Liver (tissue), 8 donors: ENCODE measurements at regions not wholly inside any gene's neighbourhood (a gene's known extent, or its start where the extent isn't known, plus 50 kb on each side); places are given as distances from the start of the nearest gene placed in this dataset.

ENCODE experiments used
- DNase-seq: peaks from one replicate; pipeline ENCODE4 v3.0.0-alpha.2; 2017; ENCODE audit warnings: low spot score
- H3K27ac ChIP-seq, 2 donors: one replicate each; pipeline ENCODE4 v1.7.0; 2013; ENCODE audit warnings: inconsistent platforms in 2 of 2, low read length in 2 of 2, control low read depth in 1 of 2, low read depth in 1 of 2, mild to moderate bottlenecking in 1 of 2
- H3K27me3 ChIP-seq, 4 donors: one replicate each; pipeline versions ENCODE4 v1.6.1 to v1.7.0; 2013; ENCODE audit warnings: low read length in 3 of 4, inconsistent platforms in 1 of 4, mild to moderate bottlenecking in 1 of 4, moderate library complexity in 1 of 4; ENCODE audit not compliant: control insufficient read depth in 4 of 4, insufficient read depth in 4 of 4
- H3K36me3 ChIP-seq, 4 donors: one replicate each; pipeline versions ENCODE4 v1.6.1 to v1.7.0; 2013; ENCODE audit warnings: low read length in 3 of 4, mild to moderate bottlenecking in 3 of 4, low read depth in 1 of 4, moderate library complexity in 1 of 4; ENCODE audit not compliant: control insufficient read depth in 4 of 4, insufficient read depth in 3 of 4
- H3K4me1 ChIP-seq, 4 donors: one replicate each; pipeline versions ENCODE4 v1.6.1 to v1.7.0; 2013; ENCODE audit warnings: low read length in 3 of 4, mild to moderate bottlenecking in 3 of 4, moderate library complexity in 1 of 4; ENCODE audit not compliant: control insufficient read depth in 4 of 4, insufficient read depth in 4 of 4
- H3K4me3 ChIP-seq, 3 donors: one replicate each; pipeline versions ENCODE4 v1.6.1 to v1.7.0; 2013; ENCODE audit warnings: low read length in 3 of 3, control low read depth in 1 of 3, low read depth in 1 of 3, mild to moderate bottlenecking in 1 of 3
- H3K9ac ChIP-seq, 2 donors: one replicate each; pipeline ENCODE4 v1.7.0; 2013; ENCODE audit warnings: low read length in 2 of 2, mild to moderate bottlenecking in 2 of 2, moderate library complexity in 2 of 2, control low read depth in 1 of 2, low read depth in 1 of 2
- H3K9me3 ChIP-seq, 4 donors: one replicate each; pipeline versions ENCODE4 v1.6.1 to v1.7.0; 2013; ENCODE audit warnings: low read length in 3 of 4; ENCODE audit not compliant: control insufficient read depth in 4 of 4
- CTCF ChIP-seq: fragments of 150-350 bp; IDR thresholded peaks from 2 replicates; pipeline ENCODE4 v1.5.1; 2017; ENCODE audit warnings: improper control_type of control experiment, low read depth, low read length; ENCODE audit not compliant: missing input control
- EGR1 ChIP-seq, 2 donors: IDR thresholded peaks; 2 replicates each; pipeline ENCODE4 v1.6.1; 2016 to 2018; ENCODE audit warnings: antibody characterized with exemption in 2 of 2, low read depth in 2 of 2
- FOXA1 ChIP-seq: IDR thresholded peaks from 2 replicates; pipeline ENCODE4 v1.6.1; 2016; ENCODE audit warnings: antibody characterized with exemption
- FOXA2 ChIP-seq: IDR thresholded peaks from 2 replicates; pipeline ENCODE4 v1.6.1; 2016; ENCODE audit warnings: antibody characterized with exemption
- GABPA ChIP-seq, 2 donors: IDR thresholded peaks in 1 of 2; conservative IDR thresholded peaks in 1 of 2; 2 replicates each; pipeline ENCODE4 v1.6.1; 2016; ENCODE audit warnings: antibody characterized with exemption in 2 of 2, mild to moderate bottlenecking in 1 of 2, moderate library complexity in 1 of 2
- HNF4G ChIP-seq: IDR thresholded peaks from 2 replicates; pipeline ENCODE4 v1.6.1; 2016; ENCODE audit warnings: antibody characterized with exemption
- MAX ChIP-seq: IDR thresholded peaks from 2 replicates; pipeline ENCODE4 v1.6.1; 2016; ENCODE audit warnings: antibody characterized with exemption
- REST ChIP-seq: IDR thresholded peaks from 2 replicates; pipeline ENCODE4 v1.6.1; 2016; ENCODE audit warnings: antibody characterized with exemption, mild to moderate bottlenecking
- RXRA ChIP-seq, 2 donors: IDR thresholded peaks; 2 replicates each; pipeline ENCODE4 v1.6.1; 2017 to 2018; ENCODE audit warnings: antibody characterized with exemption in 2 of 2, mild to moderate bottlenecking in 1 of 2
- SP1 ChIP-seq: IDR thresholded peaks from 2 replicates; pipeline ENCODE4 v1.6.1; 2018; ENCODE audit warnings: antibody characterized with exemption, mild to moderate bottlenecking
- TAF1 ChIP-seq: conservative IDR thresholded peaks from 2 replicates; pipeline ENCODE4 v1.6.1; 2016; ENCODE audit warnings: antibody characterized with exemption, mild to moderate bottlenecking
- YY1 ChIP-seq: IDR thresholded peaks from 2 replicates; pipeline ENCODE4 v1.6.1; 2016; ENCODE audit warnings: antibody characterized with exemption, mild to moderate bottlenecking
- ZBTB33 ChIP-seq: IDR thresholded peaks from 2 replicates; pipeline ENCODE4 v1.6.1; 2016; ENCODE audit warnings: antibody characterized with exemption
- WGBS: extraction: QIAGEN DNeasy Blood & Tissue Kit; methylation state at CpG from one replicate; pipeline ENCODE4 v1.1.7; 2013; 5-methylcytosine and 5-hydroxymethylcytosine counted together
- TF ChIP-seq, protein P1 (sequence below): IDR thresholded peaks from 2 replicates; pipeline ENCODE4 v1.6.1; 2016; ENCODE audit warnings: antibody characterized with exemption
- donor health status: healthy.
- donor health status: healthy.
- donor health status: healthy.
- donor health status: healthy.
- donor health status: healthy.

- Histone ChIP-seq H3K27me3 (no peaks in the 10 kb centered on the region), H3K27ac (no peak overlapping the region), H3K4me1 (no peaks in the 10 kb centered on the region), H3K9ac (no peak overlapping the region), H3K9me3 (peaks cover 0 to 9% (median 5%) of the 10 kb centered on the region in 4 donors), H3K36me3 (no peaks in the 10 kb centered on the region), H3K4me3 (no peak overlapping the region)
- TF ChIP-seq TAF1 (no peak), YY1 (no peak), RXRA (IDR thresholded peaks at IDR 0.05) (no peak)
- TF ChIP-seq, protein P1, sequence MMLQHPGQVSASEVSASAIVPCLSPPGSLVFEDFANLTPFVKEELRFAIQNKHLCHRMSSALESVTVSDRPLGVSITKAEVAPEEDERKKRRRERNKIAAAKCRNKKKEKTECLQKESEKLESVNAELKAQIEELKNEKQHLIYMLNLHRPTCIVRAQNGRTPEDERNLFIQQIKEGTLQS: no peak
- no peak for DNase-seq
- 33% methylated on average over 1 of the region's 1 CpG for WGBS
These were observed 436.7 kb upstream of the CDH9 start for GRCh38 chr5:27475063-27475462.

GRCh38 chr5:27474395-27474794 lies 436.0 kb upstream of the CDH9 start:
- no peak for TF ChIP-seq ZBTB33
- TF ChIP-seq, protein P1: no peak
- TF ChIP-seq FOXA1: no peak
- no peak for TF ChIP-seq RXRA (IDR thresholded peaks at IDR 0.05)
- no peak for TF ChIP-seq FOXA2
- no peak for TF ChIP-seq CTCF
- no peak for TF ChIP-seq GABPA (IDR thresholded peaks at IDR 0.05 in 1 of 2, conservative IDR thresholded peaks at IDR 0.05 in 1 of 2)
- Histone ChIP-seq H3K9me3 (peaks cover 0 to 9% (median 5%) of the 10 kb centered on the region in 4 donors), H3K27ac (no peak overlapping the region), H3K9ac (no peak overlapping the region), H3K27me3 (no peaks in the 10 kb centered on the region), H3K36me3 (no peaks in the 10 kb centered on the region), H3K4me1 (no peaks in the 10 kb centered on the region), H3K4me3 (no peak overlapping the region)
- DNase-seq: no peak

- Histone ChIP-seq H3K36me3 (no peaks in the 10 kb centered on the region), H3K27ac (no peak overlapping the region), H3K9ac (no peak overlapping the region), H3K9me3 (peaks cover 0 to 9% (median 5%) of the 10 kb centered on the region in 4 donors), H3K4me3 (no peak overlapping the region), H3K27me3 (no peaks in the 10 kb centered on the region), H3K4me1 (no peaks in the 10 kb centered on the region)
- WGBS: 83% methylated on average over 2 of the region's 2 CpGs
- DNase-seq: no peak
- TF ChIP-seq FOXA1 (no peak), TAF1 (no peak), HNF4G (no peak), REST (no peak), GABPA (IDR thresholded peaks at IDR 0.05 in 1 of 2, conservative IDR thresholded peaks at IDR 0.05 in 1 of 2) (no peak), YY1 (no peak), SP1 (no peak), EGR1 (IDR thresholded peaks at IDR 0.05; ENCODE audit: low read depth in 2 of 2) (no peak), RXRA (IDR thresholded peaks at IDR 0.05) (no peak), MAX (no peak), ZBTB33 (no peak)
- TF ChIP-seq, protein P1: no peak
These were observed 435.6 kb upstream of the CDH9 start for GRCh38 chr5:27474047-27474309.
